Activated CD8-positive, alpha-beta T cell treated with anti-CD3 and anti-CD28 coated beads for 36 hours (primary cell): ENCODE measurements at regions not wholly inside any gene's neighbourhood (a gene's known extent, or its start where the extent isn't known, plus 50 kb on each side); places are given as distances from the start of the nearest gene placed in this dataset.

ENCODE experiments used
- ATAC-seq: fragments of 200-7000 bp; cut with Tn5 transposase; one replicate; pipeline ENCODE4 v1.10.0; 2021; ENCODE audit warnings: mild to moderate bottlenecking, moderate library complexity
- CTCF ChIA-PET: fragments of 350-600 bp; sonication (Branson Sonifier 250); formaldehyde crosslinking; loops from one replicate; lab custom pipeline; 2021; ENCODE audit warnings: antibody characterized with exemption; lab: Charles Lee
- POLR2A ChIA-PET: fragments of 350-600 bp; sonication (Branson Sonifier 250); formaldehyde crosslinking; loops from one replicate; lab custom pipeline; 2021; ENCODE audit warnings: antibody characterized with exemption; lab: Charles Lee
- DNase-seq: peaks from one replicate; pipeline ENCODE4 v3.0.0-alpha.2; 2020
- H3K27ac Mint-ChIP-seq: one replicate; pipeline ENCODE4 v1.8.0; 2021; ENCODE audit warnings: mild to moderate bottlenecking, mixed read lengths
- H3K27me3 Mint-ChIP-seq: one replicate; pipeline ENCODE4 v1.8.0; 2021; ENCODE audit warnings: mixed read lengths
- H3K36me3 Mint-ChIP-seq: one replicate; pipeline ENCODE4 v1.8.0; 2021; ENCODE audit warnings: low read depth, mixed read lengths
- H3K4me1 Mint-ChIP-seq: one replicate; pipeline ENCODE4 v1.8.0; 2021; ENCODE audit warnings: low read depth, mixed read lengths
- H3K4me3 Mint-ChIP-seq: one replicate; pipeline ENCODE4 v1.8.0; 2021; ENCODE audit warnings: mild to moderate bottlenecking, moderate library complexity, mixed read lengths
- H3K9me3 Mint-ChIP-seq: one replicate; pipeline ENCODE4 v1.8.0; 2021; ENCODE audit warnings: mixed read lengths
- CTCF ChIP-seq: fragments of 200-600 bp; IDR thresholded peaks from one replicate; pipeline ENCODE4 v1.8.0; 2022; ENCODE audit warnings: antibody characterized with exemption, mild to moderate bottlenecking
- intact Hi-C: fragments of 100-400 bp; cut with micrococcal nuclease; formaldehyde crosslinking; loops from one replicate; pipeline ENCODE4 v1.10.0; 2022

- Mint-ChIP-seq H3K4me1 (no peaks in the 10 kb centered on the region), H3K27me3 (no peaks in the 10 kb centered on the region), H3K36me3 (no peaks in the 10 kb centered on the region), H3K4me3 (no peak overlapping the region), H3K27ac (no peak overlapping the region), H3K9me3 (no peaks in the 10 kb centered on the region)
- DNase-seq (no peak), ATAC-seq (no peak)
- CTCF ChIA-PET, result no interaction called here
- intact Hi-C loops, result no loop called here
- POLR2A ChIA-PET, result no interaction called here
- no peak for TF ChIP-seq CTCF
Observed at GRCh38 chr11:70606951-70607330, 208.6 kb downstream of the CTTN start.

- POLR2A ChIA-PET, result no interaction called here
- Mint-ChIP-seq H3K27ac (no peak overlapping the region), H3K4me3 (no peak overlapping the region), H3K27me3 (peaks cover under 1% of the 10 kb centered on the region), H3K4me1 (no peaks in the 10 kb centered on the region), H3K9me3 (no peaks in the 10 kb centered on the region), H3K36me3 (no peaks in the 10 kb centered on the region)
- intact Hi-C loops, result no loop called here
- CTCF ChIA-PET, result no interaction called here
- DNase-seq (no peak), ATAC-seq (no peak)
- no peak for TF ChIP-seq CTCF
Observed at GRCh38 chr11:70607561-70607960, 209.2 kb downstream of the CTTN start.

GRCh38 chr11:70608568-70609470, 210.5 kb downstream of the CTTN start:
- ATAC-seq (no peak), DNase-seq (no peak)
- no peaks in the 10 kb centered on the region for H3K4me1 Mint-ChIP-seq
- no peaks in the 10 kb centered on the region for H3K36me3 Mint-ChIP-seq
- ChIA-PET CTCF (no interaction called here), POLR2A (no interaction called here)
- TF ChIP-seq CTCF, result no peak
- H3K4me3 Mint-ChIP-seq, result no peak overlapping the region
- H3K27me3 Mint-ChIP-seq, result peaks cover 4% of the 10 kb centered on the region
- H3K27ac Mint-ChIP-seq, result no peak overlapping the region
- H3K9me3 Mint-ChIP-seq, result no peaks in the 10 kb centered on the region
- intact Hi-C loops, result no loop called here

GRCh38 chr11:70610566-70611565, 212.5 kb downstream of the CTTN start:
- Mint-ChIP-seq H3K9me3 (no peaks in the 10 kb centered on the region), H3K27ac (no peak overlapping the region), H3K4me1 (no peaks in the 10 kb centered on the region), H3K4me3 (no peak overlapping the region), H3K27me3 (peaks cover 4% of the 10 kb centered on the region), H3K36me3 (no peaks in the 10 kb centered on the region)
- no peak for DNase-seq
- POLR2A ChIA-PET, result interaction anchor here (0.7 kb wide), 1 partner anchor 15 kb away, joined by 4 read pairs; no protein-coding TSS in a partner anchor
- no peak for TF ChIP-seq CTCF
- CTCF ChIA-PET, result interaction anchor here (1.0 kb wide), 1 partner anchor 12 kb away, joined by 3 read pairs; no protein-coding TSS in a partner anchor
- no peak for ATAC-seq
- intact Hi-C loops, result no loop called here
